ENCODE measurements at regions not wholly inside any gene's neighbourhood (a gene's known extent, or its start where the extent isn't known, plus 50 kb on each side); places are given as distances from the start of the nearest gene placed in this dataset.

DNA sequence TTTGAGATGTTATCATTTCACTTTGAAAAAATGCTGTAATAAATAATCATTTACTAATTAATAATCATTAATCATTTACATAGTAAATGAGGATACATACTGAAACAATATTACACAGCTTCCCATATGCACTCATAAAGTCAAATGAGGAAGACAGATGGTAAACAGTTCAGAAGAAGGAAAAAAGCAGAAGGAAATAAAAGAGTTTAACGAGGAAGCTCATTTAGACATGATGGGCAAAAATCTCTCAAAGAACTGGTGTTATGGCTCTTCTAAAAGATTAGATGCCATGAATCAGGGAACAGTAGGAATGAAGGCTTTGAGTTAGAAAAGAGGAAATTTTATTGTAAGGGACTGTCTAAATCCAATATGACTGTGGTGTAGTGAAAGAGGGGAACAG, 347.6 kb downstream of the PTPRC start:
- Histone ChIP-seq H3K4me1 (ENCODE audit: control insufficient read depth, insufficient read depth, low read length) (no peaks in the 10 kb centered on the region), H3K27me3 (ENCODE audit: control insufficient read depth, insufficient read depth, low read length, poor library complexity, severe bottlenecking) (no peaks in the 10 kb centered on the region), H3K36me3 (ENCODE audit: control insufficient read depth, insufficient read depth, low read length) (no peaks in the 10 kb centered on the region), H3K27ac (ENCODE audit: insufficient read depth, low read depth, low read length, poor library complexity, severe bottlenecking) (no peak overlapping the region), H3K9me3 (ENCODE audit: control insufficient read depth, low read length) (no peaks in the 10 kb centered on the region), H3K4me3 (ENCODE audit: insufficient read depth, low read depth, low read length) (no peak overlapping the region)
- 94 to 98% methylated on average over 1 of the region's 1 CpG for WGBS, 2 experiments

DNA sequence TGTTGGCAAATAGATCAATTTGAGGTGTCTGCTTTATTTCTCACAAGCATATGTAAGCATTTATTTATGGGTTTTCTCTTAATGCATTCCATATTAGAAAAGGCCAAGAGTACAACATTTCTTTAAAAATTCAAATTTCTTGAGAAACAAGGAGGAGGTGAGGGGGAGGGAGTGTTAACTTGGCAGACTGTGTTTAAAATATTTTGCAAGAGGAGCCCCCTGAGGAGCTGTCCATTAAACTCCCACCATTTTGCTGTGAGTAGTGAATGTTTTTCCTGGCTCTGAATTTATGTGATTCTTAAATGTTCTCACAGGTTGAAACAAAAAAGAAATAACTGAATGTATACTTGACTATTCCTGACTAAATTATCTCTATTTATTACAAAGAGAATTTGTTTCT, 363.8 kb downstream of the PTPRC start:
- no peak overlapping the region for H3K4me3 ChIP-seq (ENCODE audit: insufficient read depth, low read depth, low read length)
- no peaks in the 10 kb centered on the region for H3K4me1 ChIP-seq (ENCODE audit: control insufficient read depth, insufficient read depth, low read length)
- H3K9me3 ChIP-seq (ENCODE audit: control insufficient read depth, low read length): no peaks in the 10 kb centered on the region
- H3K27ac ChIP-seq (ENCODE audit: insufficient read depth, low read depth, low read length, poor library complexity, severe bottlenecking): no peak overlapping the region
- H3K36me3 ChIP-seq (ENCODE audit: control insufficient read depth, insufficient read depth, low read length): no peaks in the 10 kb centered on the region
- no peaks in the 10 kb centered on the region for H3K27me3 ChIP-seq (ENCODE audit: control insufficient read depth, insufficient read depth, low read length, poor library complexity, severe bottlenecking)

DNA sequence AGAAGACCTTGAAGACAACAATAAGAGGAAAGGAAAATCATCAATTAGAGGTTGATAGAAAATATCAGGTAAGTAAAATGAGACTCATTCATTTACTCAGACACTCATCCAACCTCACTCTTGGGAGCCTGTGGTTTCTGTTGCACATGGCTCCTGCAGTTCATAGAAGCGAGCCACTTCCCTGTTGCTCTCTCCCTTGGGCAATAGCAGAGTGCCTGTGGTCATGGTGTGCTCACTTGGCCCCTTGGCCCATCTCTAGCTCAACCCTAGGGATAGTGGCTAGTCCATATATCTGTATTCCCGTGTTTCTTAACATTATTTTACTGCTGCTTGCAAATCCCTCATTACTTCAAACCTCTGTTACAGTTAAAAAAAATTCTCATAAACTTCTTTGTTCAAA, 368.6 kb downstream of the PTPRC start:
- 86 to 95% methylated on average over 2 of the region's 2 CpGs for WGBS, 2 experiments
- Histone ChIP-seq H3K9me3 (ENCODE audit: control insufficient read depth, low read length) (no peaks in the 10 kb centered on the region), H3K4me3 (ENCODE audit: insufficient read depth, low read depth, low read length) (no peak overlapping the region), H3K27ac (ENCODE audit: insufficient read depth, low read depth, low read length, poor library complexity, severe bottlenecking) (no peak overlapping the region), H3K36me3 (ENCODE audit: control insufficient read depth, insufficient read depth, low read length) (no peaks in the 10 kb centered on the region), H3K4me1 (ENCODE audit: control insufficient read depth, insufficient read depth, low read length) (no peaks in the 10 kb centered on the region), H3K27me3 (ENCODE audit: control insufficient read depth, insufficient read depth, low read length, poor library complexity, severe bottlenecking) (no peaks in the 10 kb centered on the region)

DNA sequence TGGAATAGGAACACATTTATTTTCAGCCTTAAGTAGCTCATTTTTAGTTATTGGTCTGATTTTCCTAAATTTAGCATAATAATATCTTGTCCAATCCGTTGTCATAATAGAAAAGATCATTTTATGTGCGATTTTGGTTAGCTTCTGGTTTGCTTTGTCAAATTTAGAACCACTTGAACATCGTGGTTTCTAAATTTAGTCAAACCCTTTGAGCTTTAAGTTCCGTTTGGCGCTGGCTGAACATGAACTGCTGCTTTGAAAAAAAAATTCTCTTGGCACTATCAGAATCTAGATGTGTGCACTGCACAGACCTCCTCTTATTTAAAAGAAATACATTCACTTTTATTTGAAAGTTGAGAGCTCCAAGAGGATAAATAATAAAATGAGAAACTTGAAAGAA, 370.6 kb downstream of the PTPRC start:
- no peaks in the 10 kb centered on the region for H3K9me3 ChIP-seq (ENCODE audit: control insufficient read depth, low read length)
- no peaks in the 10 kb centered on the region for H3K4me1 ChIP-seq (ENCODE audit: control insufficient read depth, insufficient read depth, low read length)
- WGBS, 2 experiments: 93 to 97% methylated on average over 5 of the region's 5 CpGs
- no peak overlapping the region for H3K4me3 ChIP-seq (ENCODE audit: insufficient read depth, low read depth, low read length)
- H3K27me3 ChIP-seq (ENCODE audit: control insufficient read depth, insufficient read depth, low read length, poor library complexity, severe bottlenecking): no peaks in the 10 kb centered on the region
- no peaks in the 10 kb centered on the region for H3K36me3 ChIP-seq (ENCODE audit: control insufficient read depth, insufficient read depth, low read length)
- no peak overlapping the region for H3K27ac ChIP-seq (ENCODE audit: insufficient read depth, low read depth, low read length, poor library complexity, severe bottlenecking)

DNA sequence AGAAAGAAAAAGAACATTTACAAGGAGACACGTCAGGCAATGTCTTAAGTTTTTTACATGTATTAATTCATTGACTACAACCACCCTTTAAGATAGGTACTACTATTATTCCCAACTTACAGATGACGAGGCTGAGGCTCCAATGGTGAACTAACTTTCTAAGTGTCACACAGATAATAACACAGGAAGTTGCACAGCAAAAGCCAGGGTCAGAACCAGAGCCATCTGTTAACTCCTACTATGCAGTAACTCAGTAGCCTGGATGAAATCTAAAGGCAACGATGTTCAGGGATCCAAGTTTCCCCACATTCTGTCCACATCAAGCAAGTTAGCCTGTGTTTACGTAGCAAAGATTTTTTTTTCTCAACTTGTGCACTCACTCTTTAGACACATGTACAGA, 371.7 kb downstream of the PTPRC start:
- WGBS, 2 experiments: 82 to 94% methylated on average over 4 of the region's 4 CpGs

DNA sequence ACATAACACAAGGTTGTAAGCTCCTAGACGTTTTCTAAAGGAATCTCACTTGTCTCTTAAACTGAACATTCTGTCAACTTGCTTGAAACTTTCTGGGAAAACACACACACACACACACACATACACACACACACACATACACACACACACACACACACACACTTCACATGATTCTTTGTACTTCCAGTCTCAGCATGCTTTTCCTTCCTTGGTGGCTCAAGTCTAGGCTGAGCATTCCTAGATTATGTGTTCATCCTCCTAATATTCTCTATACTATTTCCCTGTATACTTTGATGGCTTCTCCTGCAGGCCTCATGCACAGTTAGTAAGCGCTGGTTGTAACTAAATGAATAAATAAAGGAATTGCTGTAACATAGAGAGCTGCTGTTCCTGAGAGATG, 372.1 kb downstream of the PTPRC start:
- Histone ChIP-seq H3K4me1 (ENCODE audit: control insufficient read depth, insufficient read depth, low read length) (no peaks in the 10 kb centered on the region), H3K36me3 (ENCODE audit: control insufficient read depth, insufficient read depth, low read length) (no peaks in the 10 kb centered on the region), H3K27ac (ENCODE audit: insufficient read depth, low read depth, low read length, poor library complexity, severe bottlenecking) (no peak overlapping the region), H3K9me3 (ENCODE audit: control insufficient read depth, low read length) (no peaks in the 10 kb centered on the region), H3K4me3 (ENCODE audit: insufficient read depth, low read depth, low read length) (no peak overlapping the region), H3K27me3 (ENCODE audit: control insufficient read depth, insufficient read depth, low read length, poor library complexity, severe bottlenecking) (no peaks in the 10 kb centered on the region)
- 91% methylated on average over 2 of the region's 2 CpGs for WGBS, 2 experiments

More for the DNA sequence above, 371.7 kb downstream of the PTPRC start:
- no peak overlapping the region for H3K27ac ChIP-seq (ENCODE audit: insufficient read depth, low read depth, low read length, poor library complexity, severe bottlenecking)
- no peaks in the 10 kb centered on the region for H3K27me3 ChIP-seq (ENCODE audit: control insufficient read depth, insufficient read depth, low read length, poor library complexity, severe bottlenecking)
- no peaks in the 10 kb centered on the region for H3K4me1 ChIP-seq (ENCODE audit: control insufficient read depth, insufficient read depth, low read length)
- no peak overlapping the region for H3K4me3 ChIP-seq (ENCODE audit: insufficient read depth, low read depth, low read length)
- H3K36me3 ChIP-seq (ENCODE audit: control insufficient read depth, insufficient read depth, low read length): no peaks in the 10 kb centered on the region
- H3K9me3 ChIP-seq (ENCODE audit: control insufficient read depth, low read length): no peaks in the 10 kb centered on the region

DNA sequence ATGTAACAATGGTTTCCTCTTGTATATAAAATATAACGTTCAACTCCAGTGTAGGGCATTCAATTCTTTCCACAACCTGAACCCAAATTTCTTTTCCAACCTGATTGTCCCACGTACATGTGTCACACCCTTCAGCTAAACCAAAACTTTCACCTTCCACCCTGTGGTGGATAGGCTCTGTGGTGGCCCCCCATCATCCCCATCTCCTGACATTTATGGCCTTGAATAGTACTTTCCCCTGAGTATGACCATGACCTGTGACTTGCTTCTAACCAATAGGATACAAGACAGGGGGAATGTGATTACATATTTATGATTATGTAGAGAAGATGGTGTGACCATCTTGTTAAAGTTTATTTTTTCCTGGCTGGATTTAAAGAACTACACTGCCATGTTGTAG, 377.0 kb downstream of the PTPRC start:
- Histone ChIP-seq H3K9me3 (ENCODE audit: control insufficient read depth, low read length) (no peaks in the 10 kb centered on the region), H3K36me3 (ENCODE audit: control insufficient read depth, insufficient read depth, low read length) (no peaks in the 10 kb centered on the region), H3K4me3 (ENCODE audit: insufficient read depth, low read depth, low read length) (no peak overlapping the region), H3K4me1 (ENCODE audit: control insufficient read depth, insufficient read depth, low read length) (no peaks in the 10 kb centered on the region), H3K27me3 (ENCODE audit: control insufficient read depth, insufficient read depth, low read length, poor library complexity, severe bottlenecking) (no peaks in the 10 kb centered on the region), H3K27ac (ENCODE audit: insufficient read depth, low read depth, low read length, poor library complexity, severe bottlenecking) (no peak overlapping the region)
- 87 to 88% methylated on average over 2 of the region's 2 CpGs for WGBS, 2 experiments

DNA sequence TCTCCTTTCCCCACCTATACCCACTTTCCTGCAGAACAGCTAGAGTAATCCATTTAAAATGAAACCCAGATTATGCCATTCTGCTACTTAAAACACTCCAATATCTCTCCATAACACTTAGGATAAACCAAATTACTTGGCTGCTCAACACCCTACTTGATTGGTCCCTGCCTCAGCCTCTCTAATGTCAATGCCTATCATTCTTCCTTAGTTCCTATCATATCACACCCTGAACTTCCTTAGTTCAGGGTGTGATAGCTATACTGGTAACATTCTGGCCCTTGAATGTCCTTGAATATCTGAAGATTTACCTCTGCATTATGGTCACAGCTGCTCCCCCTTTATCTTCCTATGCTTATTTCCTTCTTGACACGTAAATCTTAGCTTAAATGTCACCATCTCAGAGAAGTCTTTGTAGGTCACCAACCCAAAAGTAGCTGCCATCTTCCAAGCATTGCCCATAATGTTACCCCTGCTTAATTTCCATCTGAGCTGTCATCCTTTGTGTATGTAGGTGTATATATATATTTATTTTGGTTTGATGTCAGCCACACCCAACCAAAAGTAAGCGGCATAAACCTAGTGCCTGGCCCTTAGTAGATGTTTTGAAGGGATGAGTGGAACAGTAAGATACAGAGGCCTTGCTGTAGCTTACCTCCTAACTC, 379.8 kb downstream of the PTPRC start:
- Histone ChIP-seq H3K4me1 (ENCODE audit: control insufficient read depth, insufficient read depth, low read length) (no peaks in the 10 kb centered on the region), H3K27me3 (ENCODE audit: control insufficient read depth, insufficient read depth, low read length, poor library complexity, severe bottlenecking) (no peaks in the 10 kb centered on the region), H3K36me3 (ENCODE audit: control insufficient read depth, insufficient read depth, low read length) (no peaks in the 10 kb centered on the region), H3K27ac (ENCODE audit: insufficient read depth, low read depth, low read length, poor library complexity, severe bottlenecking) (no peak overlapping the region), H3K4me3 (ENCODE audit: insufficient read depth, low read depth, low read length) (no peak overlapping the region), H3K9me3 (ENCODE audit: control insufficient read depth, low read length) (no peaks in the 10 kb centered on the region)
- WGBS, 2 experiments: 93 to 98% methylated on average over 2 of the region's 2 CpGs

DNA sequence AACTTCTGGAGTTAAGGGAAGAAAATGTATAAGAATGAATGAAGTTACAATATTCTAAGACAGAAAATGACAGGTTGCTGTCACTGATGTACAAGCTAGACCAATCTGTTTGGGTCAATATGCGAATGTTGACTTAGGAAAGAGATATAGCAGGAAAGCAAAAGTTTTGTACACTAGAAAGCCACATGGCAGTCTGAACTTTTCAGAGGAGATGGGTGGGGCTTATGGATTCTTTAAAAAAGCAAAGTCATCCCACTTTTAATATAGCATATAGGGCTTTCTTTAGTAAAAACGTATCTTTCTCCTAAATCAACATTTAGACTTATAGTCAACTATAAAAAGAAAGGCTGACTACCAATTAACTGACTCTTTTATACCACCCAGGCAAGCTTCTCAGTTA, 381.2 kb downstream of the PTPRC start:
- Histone ChIP-seq H3K9me3 (ENCODE audit: control insufficient read depth, low read length) (no peaks in the 10 kb centered on the region), H3K4me3 (ENCODE audit: insufficient read depth, low read depth, low read length) (no peak overlapping the region), H3K27ac (ENCODE audit: insufficient read depth, low read depth, low read length, poor library complexity, severe bottlenecking) (no peak overlapping the region), H3K27me3 (ENCODE audit: control insufficient read depth, insufficient read depth, low read length, poor library complexity, severe bottlenecking) (no peaks in the 10 kb centered on the region), H3K36me3 (ENCODE audit: control insufficient read depth, insufficient read depth, low read length) (no peaks in the 10 kb centered on the region), H3K4me1 (ENCODE audit: control insufficient read depth, insufficient read depth, low read length) (no peaks in the 10 kb centered on the region)
- WGBS, 2 experiments: 89 to 93% methylated on average over 2 of the region's 2 CpGs

DNA sequence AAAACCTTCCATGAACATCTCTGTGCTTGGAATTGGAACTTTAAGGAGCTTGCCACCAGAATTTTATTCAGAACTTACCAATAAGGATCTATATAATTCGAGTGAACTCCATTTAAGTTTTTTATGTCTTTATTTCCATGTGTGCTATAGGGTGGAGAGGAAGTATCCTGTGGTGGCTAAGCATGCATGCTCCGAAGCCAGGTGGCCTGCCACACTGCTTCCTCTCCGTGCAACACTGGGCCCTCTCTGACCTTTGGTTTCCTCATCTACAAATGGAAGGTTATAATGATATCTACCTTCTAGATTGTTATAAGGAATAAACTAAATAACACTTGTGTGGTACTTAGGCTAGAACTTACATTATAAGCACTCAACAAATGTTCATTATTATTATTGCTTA, 382.1 kb downstream of the PTPRC start:
- Histone ChIP-seq H3K27me3 (ENCODE audit: control insufficient read depth, insufficient read depth, low read length, poor library complexity, severe bottlenecking) (no peaks in the 10 kb centered on the region), H3K36me3 (ENCODE audit: control insufficient read depth, insufficient read depth, low read length) (no peaks in the 10 kb centered on the region), H3K4me3 (ENCODE audit: insufficient read depth, low read depth, low read length) (no peak overlapping the region), H3K27ac (ENCODE audit: insufficient read depth, low read depth, low read length, poor library complexity, severe bottlenecking) (no peak overlapping the region), H3K9me3 (ENCODE audit: control insufficient read depth, low read length) (no peaks in the 10 kb centered on the region), H3K4me1 (ENCODE audit: control insufficient read depth, insufficient read depth, low read length) (no peaks in the 10 kb centered on the region)
- WGBS, 2 experiments: 79 to 83% methylated on average over 2 to 3 of the region's 3 CpGs

DNA sequence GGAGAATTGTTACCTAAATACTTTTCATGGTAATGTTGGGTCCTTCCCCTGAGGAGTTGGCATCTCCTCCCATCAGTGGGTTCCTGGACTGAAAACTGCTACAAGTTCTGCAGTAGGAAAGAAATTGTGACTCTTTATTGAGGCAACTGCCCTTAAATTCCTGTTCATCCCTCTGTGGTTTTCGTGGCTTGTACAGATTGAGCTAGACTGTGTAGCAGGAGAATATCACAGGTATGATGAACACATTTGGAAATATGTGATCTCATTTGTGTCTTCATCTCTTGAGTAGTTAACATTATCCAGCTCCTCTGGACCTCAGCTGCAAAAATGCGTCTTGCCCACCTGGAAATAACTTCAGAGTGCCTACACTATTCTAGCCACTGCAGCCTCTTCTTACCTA, 390.6 kb downstream of the PTPRC start:
- Histone ChIP-seq H3K4me3 (ENCODE audit: insufficient read depth, low read depth, low read length) (no peak overlapping the region), H3K4me1 (ENCODE audit: control insufficient read depth, insufficient read depth, low read length) (no peaks in the 10 kb centered on the region), H3K27ac (ENCODE audit: insufficient read depth, low read depth, low read length, poor library complexity, severe bottlenecking) (no peak overlapping the region), H3K36me3 (ENCODE audit: control insufficient read depth, insufficient read depth, low read length) (no peaks in the 10 kb centered on the region), H3K9me3 (ENCODE audit: control insufficient read depth, low read length) (no peaks in the 10 kb centered on the region), H3K27me3 (ENCODE audit: control insufficient read depth, insufficient read depth, low read length, poor library complexity, severe bottlenecking) (no peaks in the 10 kb centered on the region)
- WGBS, 2 experiments: 95 to 97% methylated on average over 2 of the region's 2 CpGs

Measured in ectodermal cell (in vitro differentiated cells).